ENCODE measurements at regions not wholly inside any gene's neighbourhood (a gene's known extent, or its start where the extent isn't known, plus 50 kb on each side); places are given as distances from the start of the nearest gene placed in this dataset.

GRCh38 chr2:207401338-207401737 is 128.4 kb upstream of the CREB1 start:
- no peak overlapping the region for H2AFZ ChIP-seq (ENCODE audit: low read depth, low read length)
- no peaks in the 10 kb centered on the region for H4K20me1 ChIP-seq (ENCODE audit: insufficient read depth, low read length)
- H3K79me2 ChIP-seq (ENCODE audit: low read length), result no peaks in the 10 kb centered on the region
- no peak overlapping the region for H3K27ac ChIP-seq (ENCODE audit: low read length)
- H3K9ac ChIP-seq (ENCODE audit: low read length), result no peak overlapping the region
- TF ChIP-seq, protein P1, sequence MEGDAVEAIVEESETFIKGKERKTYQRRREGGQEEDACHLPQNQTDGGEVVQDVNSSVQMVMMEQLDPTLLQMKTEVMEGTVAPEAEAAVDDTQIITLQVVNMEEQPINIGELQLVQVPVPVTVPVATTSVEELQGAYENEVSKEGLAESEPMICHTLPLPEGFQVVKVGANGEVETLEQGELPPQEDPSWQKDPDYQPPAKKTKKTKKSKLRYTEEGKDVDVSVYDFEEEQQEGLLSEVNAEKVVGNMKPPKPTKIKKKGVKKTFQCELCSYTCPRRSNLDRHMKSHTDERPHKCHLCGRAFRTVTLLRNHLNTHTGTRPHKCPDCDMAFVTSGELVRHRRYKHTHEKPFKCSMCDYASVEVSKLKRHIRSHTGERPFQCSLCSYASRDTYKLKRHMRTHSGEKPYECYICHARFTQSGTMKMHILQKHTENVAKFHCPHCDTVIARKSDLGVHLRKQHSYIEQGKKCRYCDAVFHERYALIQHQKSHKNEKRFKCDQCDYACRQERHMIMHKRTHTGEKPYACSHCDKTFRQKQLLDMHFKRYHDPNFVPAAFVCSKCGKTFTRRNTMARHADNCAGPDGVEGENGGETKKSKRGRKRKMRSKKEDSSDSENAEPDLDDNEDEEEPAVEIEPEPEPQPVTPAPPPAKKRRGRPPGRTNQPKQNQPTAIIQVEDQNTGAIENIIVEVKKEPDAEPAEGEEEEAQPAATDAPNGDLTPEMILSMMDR (IDR thresholded peaks at IDR 0.05; ENCODE audit: low read depth, low read length), result no peak
- no peak for TF ChIP-seq EZH2phosphoT487 (IDR thresholded peaks at IDR 0.05; ENCODE audit: low read depth)
- 0 out of 2 replicates have a peak, but pooled peaks cover 8% of the 10 kb centered on the region for H3K27me3 ChIP-seq (ENCODE audit: low read depth, low read length)
- H3K36me3 ChIP-seq (replicated peaks; ENCODE audit: low read depth, low read length), result no peaks in the 10 kb centered on the region
- no peak overlapping the region for H3K4me3 ChIP-seq (ENCODE audit: low read length)
- no peak overlapping the region for H3K4me2 ChIP-seq (ENCODE audit: low read length)
- peaks cover 11% of the 10 kb centered on the region for H3K4me1 ChIP-seq (ENCODE audit: low read length)
- no peaks in the 10 kb centered on the region for H3K9me3 ChIP-seq (ENCODE audit: insufficient read depth, low read length)

DNA sequence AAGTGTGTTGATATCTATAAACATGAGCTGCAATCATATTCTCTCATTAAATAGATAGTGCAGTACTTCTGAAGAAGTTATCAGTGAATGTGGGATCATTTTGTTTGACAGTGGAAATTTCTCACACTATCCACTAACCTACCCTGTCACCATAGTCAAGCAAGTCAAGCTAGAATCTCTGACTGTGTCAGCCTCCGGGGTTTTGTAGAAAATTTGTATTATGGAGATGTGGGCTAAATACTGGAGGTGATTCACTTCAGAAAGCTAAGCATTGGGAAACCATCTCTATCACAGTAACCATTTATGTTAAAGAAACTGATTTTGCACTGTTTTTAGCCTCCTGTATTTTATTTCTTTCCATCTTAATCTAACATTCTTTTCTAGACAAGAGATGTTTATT is 126.6 kb upstream of the CREB1 start:
- H3K9me3 ChIP-seq (ENCODE audit: insufficient read depth, low read length), result no peaks in the 10 kb centered on the region

DNA sequence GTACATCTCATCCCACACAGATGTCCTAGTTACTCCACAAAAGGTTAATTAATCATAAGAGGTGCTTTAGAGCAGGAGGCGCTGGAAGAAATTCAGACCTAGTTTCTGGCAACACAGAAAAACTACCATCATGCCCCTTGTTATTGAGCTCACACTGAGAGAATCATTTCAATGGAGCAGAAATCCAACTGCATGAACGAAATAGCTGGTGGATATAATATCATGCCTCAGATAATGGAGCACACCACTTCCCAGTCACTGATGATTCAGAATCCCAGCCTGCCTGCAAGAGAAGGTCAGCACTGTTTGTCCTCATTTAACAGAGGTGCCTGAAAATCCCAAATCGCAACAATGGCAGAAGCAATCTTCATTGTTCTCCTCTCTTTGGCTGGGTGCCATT is 125.8 kb upstream of the CREB1 start:
- Histone ChIP-seq H2AFZ (ENCODE audit: low read depth, low read length) (no peak overlapping the region), H3K9me3 (ENCODE audit: insufficient read depth, low read length) (no peaks in the 10 kb centered on the region), H3K4me1 (ENCODE audit: low read length) (peaks cover 6% of the 10 kb centered on the region), H3K36me3 (replicated peaks; ENCODE audit: low read depth, low read length) (no peaks in the 10 kb centered on the region), H3K9ac (ENCODE audit: low read length) (no peak overlapping the region), H3K79me2 (ENCODE audit: low read length) (no peaks in the 10 kb centered on the region), H3K27ac (ENCODE audit: low read length) (no peak overlapping the region), H3K4me3 (ENCODE audit: low read length) (no peak overlapping the region), H3K27me3 (ENCODE audit: low read depth, low read length) (0 out of 2 replicates have a peak, but pooled peaks cover 8% of the 10 kb centered on the region), H4K20me1 (ENCODE audit: insufficient read depth, low read length) (no peaks in the 10 kb centered on the region), H3K4me2 (ENCODE audit: low read length) (no peak overlapping the region)
- TF ChIP-seq, protein P1 (IDR thresholded peaks at IDR 0.05; ENCODE audit: low read depth, low read length), result no peak
- no peak for TF ChIP-seq EZH2phosphoT487 (IDR thresholded peaks at IDR 0.05; ENCODE audit: low read depth)

More for the DNA sequence above, 126.6 kb upstream of the CREB1 start:
- H3K4me3 ChIP-seq (ENCODE audit: low read length), result no peak overlapping the region
- TF ChIP-seq, protein P1 (IDR thresholded peaks at IDR 0.05; ENCODE audit: low read depth, low read length), result no peak
- TF ChIP-seq EZH2phosphoT487 (IDR thresholded peaks at IDR 0.05; ENCODE audit: low read depth), result no peak
- H3K4me1 ChIP-seq (ENCODE audit: low read length), result peaks cover 2% of the 10 kb centered on the region
- no peak overlapping the region for H3K4me2 ChIP-seq (ENCODE audit: low read length)
- H3K36me3 ChIP-seq (replicated peaks; ENCODE audit: low read depth, low read length), result no peaks in the 10 kb centered on the region
- no peaks in the 10 kb centered on the region for H4K20me1 ChIP-seq (ENCODE audit: insufficient read depth, low read length)
- H3K79me2 ChIP-seq (ENCODE audit: low read length), result no peaks in the 10 kb centered on the region
- no peak overlapping the region for H3K9ac ChIP-seq (ENCODE audit: low read length)
- H3K27ac ChIP-seq (ENCODE audit: low read length), result no peak overlapping the region
- H2AFZ ChIP-seq (ENCODE audit: low read depth, low read length), result no peak overlapping the region
- 0 out of 2 replicates have a peak, but pooled peaks cover 8% of the 10 kb centered on the region for H3K27me3 ChIP-seq (ENCODE audit: low read depth, low read length)

DNA sequence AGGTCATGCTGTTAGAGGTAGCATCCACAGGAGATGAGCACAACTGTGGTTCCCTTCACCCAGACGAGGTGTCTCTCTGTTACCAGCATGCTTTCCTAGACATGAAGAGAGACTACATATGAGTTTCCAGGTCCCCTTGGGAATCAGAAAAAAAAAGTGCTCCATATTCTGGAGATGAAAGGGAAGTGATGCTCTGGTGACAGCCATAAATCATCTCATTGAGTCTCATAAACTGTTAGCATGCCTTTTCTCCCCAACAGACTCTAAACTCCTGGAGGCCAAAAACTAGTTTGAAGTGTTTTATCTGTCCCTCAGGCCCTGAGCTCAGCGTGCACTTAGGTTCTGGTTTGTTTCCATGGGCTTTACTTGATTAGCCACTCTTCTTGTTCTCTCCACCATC is 124.6 kb upstream of the CREB1 start:
- H3K4me3 ChIP-seq (ENCODE audit: low read length), result no peak overlapping the region

More for the DNA sequence above, 124.6 kb upstream of the CREB1 start:
- Histone ChIP-seq H3K9ac (ENCODE audit: low read length) (no peak overlapping the region), H3K79me2 (ENCODE audit: low read length) (no peaks in the 10 kb centered on the region), H3K27ac (ENCODE audit: low read length) (no peak overlapping the region), H2AFZ (ENCODE audit: low read depth, low read length) (no peak overlapping the region), H3K27me3 (ENCODE audit: low read depth, low read length) (0 out of 2 replicates have a peak, but pooled peaks cover 13% of the 10 kb centered on the region), H4K20me1 (ENCODE audit: insufficient read depth, low read length) (no peaks in the 10 kb centered on the region), H3K36me3 (replicated peaks; ENCODE audit: low read depth, low read length) (no peaks in the 10 kb centered on the region), H3K9me3 (ENCODE audit: insufficient read depth, low read length) (no peaks in the 10 kb centered on the region), H3K4me1 (ENCODE audit: low read length) (peaks cover 6% of the 10 kb centered on the region), H3K4me2 (ENCODE audit: low read length) (no peak overlapping the region)
- TF ChIP-seq, protein P1 (IDR thresholded peaks at IDR 0.05; ENCODE audit: low read depth, low read length), result no peak
- TF ChIP-seq EZH2phosphoT487 (IDR thresholded peaks at IDR 0.05; ENCODE audit: low read depth), result no peak

Data from OCI-LY3 (cell line).